ENCODE measurements at regions not wholly inside any gene's neighbourhood (a gene's known extent, or its start where the extent isn't known, plus 50 kb on each side); places are given as distances from the start of the nearest gene placed in this dataset.
A peak's percentile ranks its signal among the peaks of the same experiment; 100 is the strongest.
"Not testable (repeated sequence)": the region's sequence is repeated elsewhere in the genome, so short reads cannot be mapped to it uniquely, and the experiment has no call there.

DNA sequence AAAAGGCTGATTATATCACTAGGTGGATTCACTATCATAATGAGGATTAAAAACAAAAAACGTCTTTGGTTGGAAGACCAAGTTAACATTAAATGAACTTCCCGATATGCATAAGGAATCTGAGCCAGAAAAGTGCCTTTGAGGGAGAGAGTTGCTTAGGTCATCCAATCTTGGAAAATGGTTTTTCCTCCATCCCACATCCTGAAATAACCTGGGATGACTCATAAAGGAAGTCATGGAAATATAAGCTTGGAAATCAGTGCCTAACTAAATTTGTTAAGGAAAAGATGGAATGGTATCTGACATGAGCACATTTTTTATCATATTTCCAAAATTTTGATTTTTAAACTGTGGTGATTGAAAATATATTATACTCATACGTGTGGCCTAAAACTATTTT lies 66.0 kb downstream of the KBTBD8 start:
- no peak for DNase-seq

- no peak for DNase-seq
Observed at GRCh38 chr3:67067251-67067650, 69.1 kb downstream of the KBTBD8 start.

- DNase-seq, result not testable (repeated sequence)
Observed at GRCh38 chr3:67072640-67073039, 74.5 kb downstream of the KBTBD8 start.

GRCh38 chr3:67073812-67074211 lies 75.7 kb downstream of the KBTBD8 start:
- no peak for DNase-seq

GRCh38 chr3:67075295-67075694 lies 77.2 kb downstream of the KBTBD8 start:
- DNase-seq, result no peak

DNA sequence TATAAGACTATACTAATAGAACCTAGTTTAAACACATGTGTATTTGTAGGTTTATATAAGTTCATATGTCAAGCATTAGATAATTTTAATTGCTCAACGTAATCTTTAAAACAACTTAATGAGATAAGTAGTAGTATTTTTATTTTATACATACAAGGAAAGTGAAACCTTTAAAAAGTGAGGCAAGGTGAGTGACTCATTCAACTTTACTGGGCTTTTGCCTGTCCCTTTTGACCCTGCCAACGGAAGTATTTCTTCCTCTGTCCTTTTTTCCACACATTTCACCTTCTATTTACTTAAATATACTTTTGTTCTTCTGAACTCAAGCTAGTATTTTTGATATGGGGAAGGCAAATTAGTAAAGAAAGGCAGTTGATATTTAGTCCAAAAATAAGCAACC lies 78.5 kb downstream of the KBTBD8 start:
- DNase-seq, result no peak

DNA sequence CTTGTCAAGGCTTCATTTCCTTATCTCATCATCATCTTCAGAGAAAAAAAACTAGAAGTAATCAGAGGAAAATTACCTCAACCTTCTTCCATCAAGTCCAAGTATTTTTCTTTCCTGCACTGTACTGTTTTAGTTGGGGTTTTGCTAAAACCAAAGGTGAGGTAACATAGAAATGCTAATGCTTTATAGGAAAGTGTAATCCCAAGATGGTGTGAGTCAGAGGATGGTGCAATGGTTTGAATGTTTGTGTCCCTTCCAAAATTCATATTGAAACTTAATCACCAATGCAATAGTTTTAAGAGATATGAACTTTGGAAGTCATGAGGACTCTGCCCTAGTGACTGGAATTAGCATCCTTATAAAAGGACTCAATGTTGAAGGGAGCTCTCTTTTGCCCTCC lies 79.5 kb downstream of the KBTBD8 start:
- peak; percentile 17 for DNase-seq

GRCh38 chr3:67082533-67083024 lies 84.5 kb downstream of the KBTBD8 start:
- DNase-seq, result no peak

GRCh38 chr3:67083277-67083676 lies 85.2 kb downstream of the KBTBD8 start:
- peak; percentile 23 for DNase-seq

DNA sequence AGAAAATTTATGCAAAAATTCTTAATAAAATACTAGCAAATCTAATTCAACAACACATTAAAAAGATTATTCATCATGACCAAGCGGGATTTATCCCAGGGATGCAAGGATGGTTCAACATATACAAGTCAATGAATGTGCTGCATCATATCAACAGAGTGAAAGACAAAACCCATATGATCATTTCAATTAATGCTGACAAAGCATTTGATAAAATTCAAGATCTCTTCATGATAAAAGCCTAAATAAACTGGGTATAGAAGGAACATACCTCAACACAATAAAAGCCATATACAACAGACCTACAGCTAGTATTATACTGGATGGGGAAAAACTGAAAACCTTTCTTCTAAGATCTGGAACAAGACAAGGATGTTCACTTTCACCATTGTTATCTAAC lies 89.7 kb downstream of the KBTBD8 start:
- no peak for DNase-seq

GRCh38 chr3:67090474-67090873 lies 92.4 kb downstream of the KBTBD8 start:
- DNase-seq, result peak; percentile 77

DNA sequence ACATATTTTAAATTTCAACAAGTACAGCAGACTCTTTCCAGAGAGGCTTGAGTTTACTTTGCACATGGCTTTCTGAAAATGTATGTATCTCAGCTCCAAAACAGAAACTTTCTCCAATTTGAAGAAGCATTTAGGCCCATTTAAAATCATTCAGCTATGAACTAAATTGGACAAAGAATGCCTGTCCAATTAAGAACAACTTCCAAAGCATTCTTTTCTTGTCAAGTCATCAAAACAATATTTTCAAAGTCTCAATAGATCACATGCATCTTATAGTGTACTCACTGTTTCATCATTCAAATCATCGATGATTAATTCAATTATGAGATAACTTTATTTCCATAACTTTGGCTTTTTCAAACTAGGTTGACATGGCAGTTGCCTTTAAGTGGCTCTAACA lies 95.2 kb downstream of the KBTBD8 start:
- peak; percentile 63 for DNase-seq

- DNase-seq, result peak; percentile 22
Observed at GRCh38 chr3:67094167-67094566, 96.1 kb downstream of the KBTBD8 start.

- DNase-seq, result peak; percentile 78
Observed at GRCh38 chr3:67094774-67095173, 96.7 kb downstream of the KBTBD8 start.

DNA sequence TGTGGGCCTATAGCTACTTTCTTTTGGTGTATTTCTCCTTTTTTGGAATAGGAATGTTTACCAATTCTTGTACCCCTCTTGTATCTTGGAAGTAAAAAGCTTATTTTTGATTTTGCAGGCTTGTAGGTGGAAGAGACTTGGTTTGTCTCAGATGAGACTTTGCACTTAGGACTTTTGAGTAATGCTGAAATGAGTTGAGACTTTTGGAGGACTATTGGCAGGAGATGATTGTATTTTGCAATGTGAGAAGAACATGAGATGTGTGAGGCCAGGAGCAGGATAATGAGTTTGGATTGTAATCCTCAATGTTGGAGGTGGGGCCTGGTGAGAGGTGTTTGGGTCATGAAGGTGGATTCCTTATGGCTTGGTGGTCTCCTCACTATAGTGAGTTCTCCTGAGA lies 106.3 kb downstream of the KBTBD8 start:
- no peak for DNase-seq

DNA sequence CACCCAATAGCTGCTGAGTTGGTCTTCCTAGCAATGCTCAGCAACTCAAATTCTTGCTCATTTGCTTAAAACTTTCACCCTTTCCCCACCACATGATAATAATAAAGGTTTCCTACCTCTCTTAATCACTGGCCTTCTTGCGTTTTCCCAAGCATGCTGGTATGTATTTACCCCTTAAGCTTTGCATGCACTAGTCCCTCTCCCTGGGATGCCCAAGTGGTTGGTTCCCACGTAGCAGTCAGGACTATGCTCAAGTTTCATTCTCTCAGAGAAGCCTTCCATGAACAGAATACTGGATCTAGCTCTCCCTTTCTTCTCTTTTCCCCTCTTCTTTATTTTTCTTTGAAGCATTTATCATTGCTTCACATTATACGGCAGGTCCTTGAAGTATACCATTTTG lies 108.8 kb downstream of the KBTBD8 start:
- no peak for DNase-seq

DNA sequence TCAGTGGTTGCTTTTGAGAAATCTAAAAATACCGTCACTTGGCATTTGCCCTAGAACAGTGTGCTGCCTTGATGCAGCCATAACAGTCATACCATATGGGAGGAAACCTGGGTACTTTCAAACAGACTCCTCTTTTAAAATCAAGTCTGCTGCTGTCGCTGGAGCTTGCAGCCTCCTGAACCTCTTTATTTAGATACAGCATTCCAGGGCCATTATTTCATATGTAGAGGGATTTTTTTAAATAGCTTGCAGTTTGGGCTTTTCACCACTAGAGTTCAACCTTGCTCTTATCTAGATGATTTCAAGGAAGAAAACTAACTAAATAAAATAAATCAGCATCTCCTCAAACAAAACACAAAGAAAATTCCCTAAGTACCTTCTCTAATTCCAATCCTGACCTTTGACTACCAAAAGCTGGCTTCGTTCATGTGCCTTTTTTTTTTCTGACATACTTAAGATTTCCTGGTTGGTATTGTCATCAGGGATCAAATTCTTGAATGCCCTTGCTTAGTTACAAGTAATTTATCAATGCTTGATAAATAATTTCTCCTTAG lies 111.6 kb downstream of the KBTBD8 start:
- peak; percentile 68 for DNase-seq

- DNase-seq, result peak; percentile 85
Observed at GRCh38 chr3:67113802-67114407, 115.8 kb downstream of the KBTBD8 start.

DNA sequence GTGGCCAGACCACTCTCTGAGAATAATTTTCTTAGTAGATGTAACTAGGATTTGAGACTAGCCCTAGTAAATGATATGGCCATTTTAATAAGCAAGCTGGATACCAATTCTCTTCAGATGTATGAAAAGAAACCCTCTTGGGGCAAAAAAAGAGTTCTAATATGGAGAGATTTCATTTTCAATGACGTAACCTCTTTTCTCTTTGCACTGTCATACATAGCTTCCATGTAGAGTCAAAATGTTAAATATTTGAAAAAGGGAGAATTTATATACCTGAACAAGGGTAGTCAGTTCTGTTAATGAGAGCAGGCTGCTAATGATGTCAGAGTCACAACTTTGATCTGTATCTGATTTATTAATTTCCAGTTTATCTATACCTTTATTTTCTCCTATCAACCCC lies 120.0 kb downstream of the KBTBD8 start:
- DNase-seq, result no peak

DNA sequence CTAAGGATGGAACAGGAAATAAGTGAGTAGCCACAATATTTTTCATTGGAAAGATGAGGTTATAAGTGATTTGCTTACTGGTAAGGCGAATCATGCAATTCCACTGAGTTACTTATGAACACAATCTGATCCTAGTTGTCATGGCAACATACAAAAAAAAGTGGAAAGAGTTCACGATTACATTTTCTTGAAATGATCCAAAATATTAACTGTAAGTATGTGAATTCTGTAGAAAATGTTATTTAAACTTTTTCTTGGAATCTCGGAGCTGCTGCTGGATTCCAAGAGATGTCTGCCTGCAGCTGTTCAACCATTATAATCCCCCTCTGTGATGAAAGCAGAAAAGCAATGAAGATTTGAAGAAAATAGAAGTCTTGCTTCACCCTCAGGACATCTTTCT lies 120.5 kb downstream of the KBTBD8 start:
- no peak for DNase-seq

DNA sequence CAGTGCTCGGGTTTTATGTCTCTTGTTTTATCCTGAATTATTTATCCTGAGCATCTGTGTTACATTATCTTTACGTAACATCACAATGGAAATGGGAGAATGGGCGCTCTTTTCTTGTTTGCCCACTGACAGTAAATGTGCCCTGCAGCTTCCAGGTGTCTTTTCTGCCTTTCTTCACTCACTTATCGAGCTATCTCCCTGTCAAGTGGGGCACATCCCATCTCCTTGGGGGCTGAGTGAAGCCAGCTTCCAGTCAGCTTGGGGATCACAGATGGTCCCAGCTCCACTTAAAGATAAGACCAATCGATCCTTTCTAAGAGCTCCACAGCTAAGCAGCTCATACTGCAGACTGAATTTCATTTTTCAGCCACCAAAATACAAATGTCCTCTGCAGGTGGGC lies 125.8 kb downstream of the KBTBD8 start:
- DNase-seq, result no peak

DNA sequence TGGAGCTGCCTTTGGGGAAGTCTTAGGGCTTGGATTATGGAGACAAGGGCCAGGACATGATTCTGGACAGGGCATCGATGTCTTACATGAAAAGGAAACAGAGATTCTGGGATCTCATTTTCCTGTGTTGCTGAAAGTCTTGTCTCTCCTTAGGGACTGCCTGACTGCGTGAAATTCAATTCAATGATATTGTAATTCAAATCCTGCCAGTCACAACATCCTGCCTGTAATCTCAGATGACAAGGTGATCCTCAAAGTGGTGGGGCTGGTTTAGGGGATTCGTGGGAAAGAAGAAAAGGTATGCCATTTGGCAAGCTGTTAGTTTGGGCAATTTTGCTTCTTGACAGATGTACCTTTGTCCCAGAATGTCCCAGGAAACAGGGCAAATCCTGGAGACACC lies 129.1 kb downstream of the KBTBD8 start:
- DNase-seq, result no peak

DNA sequence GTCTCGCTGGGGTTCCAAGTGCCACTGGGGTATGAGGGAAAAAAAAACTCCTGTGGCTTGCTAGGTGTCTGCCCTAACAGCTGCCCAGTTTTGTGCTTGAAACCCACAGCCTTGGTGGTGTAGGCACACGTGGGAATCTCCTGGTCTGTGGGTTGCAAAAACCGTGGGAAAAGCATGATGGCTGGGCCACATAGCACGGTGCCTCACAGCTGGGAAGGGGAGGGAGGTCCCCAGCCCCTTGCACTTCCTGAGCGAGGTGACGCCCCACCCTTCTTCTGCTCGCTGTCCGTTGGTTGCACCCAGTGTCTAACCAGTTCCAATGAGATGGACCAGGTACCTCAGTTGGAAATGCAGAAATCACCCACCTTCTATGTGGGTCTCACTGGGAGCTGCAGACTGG lies 144.3 kb downstream of the KBTBD8 start:
- DNase-seq, result no peak

DNA sequence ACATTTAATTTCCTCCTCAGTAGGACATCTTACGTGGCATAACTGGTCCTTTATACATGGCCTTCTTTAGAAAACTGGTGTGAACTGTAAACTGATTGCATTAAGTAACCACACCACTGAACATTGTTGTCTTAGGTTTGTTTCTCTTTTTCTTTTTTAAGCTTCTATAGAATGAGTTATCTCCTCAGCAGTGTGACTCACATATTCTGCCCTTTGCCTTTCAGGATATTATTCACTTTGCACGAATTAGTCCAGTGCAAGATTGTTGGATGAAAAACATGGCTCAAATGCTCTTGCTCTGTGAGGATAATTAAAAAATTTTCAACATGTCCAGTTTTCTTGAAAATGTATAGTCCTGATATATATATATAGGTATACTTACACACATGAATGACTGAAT lies 147.6 kb downstream of the KBTBD8 start:
- no peak for DNase-seq

DNA sequence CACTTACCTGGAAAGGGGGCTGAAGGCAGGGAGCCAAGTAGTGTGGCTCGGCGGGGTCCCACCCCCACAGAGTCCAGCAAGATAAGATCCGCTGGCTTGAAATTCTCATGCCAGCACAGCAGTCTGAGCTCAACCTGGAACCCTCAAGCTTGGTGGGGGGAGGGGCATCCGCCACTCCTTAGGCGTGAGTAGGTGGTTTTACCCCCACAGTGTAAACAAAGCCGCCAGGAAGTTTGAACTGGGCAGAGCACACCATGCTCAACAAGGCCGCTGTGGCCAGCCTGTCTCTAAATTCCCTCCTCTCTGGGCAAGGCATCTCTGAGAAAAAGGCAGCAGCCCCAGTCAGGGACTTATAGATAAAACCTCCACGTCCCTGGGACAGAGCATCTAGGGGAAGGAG lies 156.3 kb downstream of the KBTBD8 start:
- DNase-seq, result no peak

All from fibroblast of skin of scalp (primary cell).